Stimulated activated CD4-positive, alpha-beta T cell treated with anti-CD3 and anti-CD28 coated beads, Interleukin-15, amount 100 ng/mL, for 48 hours (primary cell): ENCODE measurements at regions not wholly inside any gene's neighbourhood (a gene's known extent, or its start where the extent isn't known, plus 50 kb on each side); places are given as distances from the start of the nearest gene placed in this dataset.
"Not testable (repeated sequence)": the region's sequence is repeated elsewhere in the genome, so short reads cannot be mapped to it uniquely, and the experiment has no call there.

Experiments
- DNase-seq, 2 donors: peaks; one replicate each; pipeline ENCODE4 v3.0.0-alpha.2; 2020; ENCODE audit warnings: low read depth in 2 of 2

GRCh38 chr21:23886828-23887724 is 1720.2 kb downstream of the MRPL39 start:
- DNase-seq, result no peak

GRCh38 chr21:23881783-23882182 is 1725.5 kb downstream of the MRPL39 start:
- no peak for DNase-seq

DNA sequence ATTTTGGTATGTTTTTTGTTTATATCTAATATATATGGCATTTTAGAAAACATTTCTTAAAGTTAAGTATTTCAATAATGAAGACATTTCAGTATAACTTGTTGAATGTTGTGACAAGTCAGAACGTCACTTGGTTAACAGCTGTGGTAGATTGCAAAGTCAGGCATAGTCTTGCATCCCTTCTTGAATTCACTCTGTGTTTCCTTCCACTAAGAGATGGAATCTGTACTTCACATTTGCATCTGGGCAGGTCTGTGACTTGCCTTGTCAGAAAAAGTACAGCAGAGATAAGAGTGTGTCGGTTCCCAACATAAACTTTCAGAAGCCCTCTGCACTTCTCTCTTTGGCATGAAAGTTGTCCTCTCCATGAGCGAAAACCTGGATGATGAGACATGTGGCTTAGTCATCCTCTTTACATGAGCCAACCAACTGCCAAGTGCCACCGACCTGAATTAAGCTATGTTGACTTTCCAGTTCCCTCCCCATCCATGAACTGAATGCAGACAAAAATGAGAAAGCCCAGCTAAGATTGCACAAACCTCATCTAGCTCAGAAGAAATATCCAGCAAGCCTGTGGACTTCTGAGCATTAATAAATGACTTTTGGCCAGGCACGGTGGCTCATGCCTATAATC is 1730.2 kb downstream of the MRPL39 start:
- no peak for DNase-seq

GRCh38 chr21:23874271-23874670 is 1733.0 kb downstream of the MRPL39 start:
- no peak for DNase-seq

DNA sequence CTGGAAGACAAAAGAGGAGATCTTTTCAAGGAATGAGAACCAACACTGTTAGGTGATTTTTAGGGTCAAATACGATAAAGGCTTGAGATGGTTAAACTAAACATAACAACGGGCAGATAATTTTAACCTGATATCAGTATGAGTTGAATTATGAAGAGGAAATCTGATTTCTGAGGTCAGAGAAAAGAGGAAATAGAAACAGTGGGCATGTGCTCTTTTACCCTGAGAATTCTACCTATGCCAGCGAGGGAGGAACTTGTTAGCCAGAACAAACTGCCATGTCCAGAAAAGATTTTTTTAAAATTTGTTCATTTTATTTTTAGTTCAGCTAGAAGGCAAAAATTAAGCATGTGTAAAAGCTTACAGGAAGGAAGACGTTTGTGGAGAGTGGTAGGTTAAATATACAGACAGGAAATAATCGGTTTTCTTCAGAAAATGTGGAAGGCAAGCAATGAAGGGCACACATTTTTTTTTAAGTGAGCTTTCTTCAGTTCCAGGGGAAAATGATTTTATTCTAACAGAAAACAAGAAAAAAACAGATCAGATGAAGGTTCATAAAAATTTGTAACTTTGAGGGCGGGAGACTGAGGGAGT is 1745.3 kb downstream of the MRPL39 start:
- no peak for DNase-seq

- DNase-seq, result no peak
Measured at GRCh38 chr21:23858878-23859277, 1748.4 kb downstream of the MRPL39 start.

- DNase-seq, result no peak
Measured at GRCh38 chr21:23853796-23854379, 1753.4 kb downstream of the MRPL39 start.

- DNase-seq, result no peak
Measured at GRCh38 chr21:23837564-23837963, 1769.7 kb downstream of the MRPL39 start.

DNA sequence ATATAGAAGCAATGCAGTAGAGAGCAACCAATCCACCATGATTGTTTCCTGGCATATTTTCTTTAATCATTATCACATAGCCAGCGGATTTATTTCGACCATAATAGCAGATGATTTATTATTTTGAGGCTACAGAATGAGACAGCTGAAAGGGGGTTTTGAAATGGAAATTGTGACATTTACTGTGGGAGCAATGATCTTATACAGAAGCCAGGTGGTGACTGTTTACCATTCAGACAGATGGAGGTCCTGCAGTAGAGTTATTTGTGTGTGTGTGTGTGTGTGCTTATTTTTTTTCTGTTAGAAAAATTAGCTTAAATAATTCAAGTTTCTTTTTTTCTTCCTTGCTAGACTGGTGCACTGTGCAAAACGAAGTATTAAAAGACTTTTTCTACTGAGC is 1784.5 kb downstream of the MRPL39 start:
- no peak for DNase-seq

GRCh38 chr21:23817337-23817736 is 1789.9 kb downstream of the MRPL39 start:
- no peak for DNase-seq

DNA sequence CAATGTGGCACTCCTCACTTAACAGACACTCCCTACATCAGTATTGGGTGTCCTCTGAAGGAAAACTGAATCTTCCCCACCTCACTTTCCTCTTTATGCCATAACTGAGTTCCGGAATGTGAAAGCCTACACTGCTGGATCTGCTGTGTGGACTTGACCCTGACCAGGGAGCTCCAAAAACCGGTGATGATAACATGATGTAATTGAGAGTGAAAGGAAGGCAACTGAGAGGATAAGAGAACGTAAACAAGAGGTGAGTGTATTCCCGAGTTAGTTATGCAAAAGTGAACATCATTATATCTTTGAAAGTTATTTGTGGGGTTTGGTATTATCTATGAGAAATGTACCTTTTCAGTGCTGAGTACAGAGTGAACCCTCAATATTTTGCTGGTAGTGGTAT is 1794.8 kb downstream of the MRPL39 start:
- no peak for DNase-seq

- DNase-seq, result no peak
Measured at GRCh38 chr21:23811805-23812204, 1795.5 kb downstream of the MRPL39 start.

DNA sequence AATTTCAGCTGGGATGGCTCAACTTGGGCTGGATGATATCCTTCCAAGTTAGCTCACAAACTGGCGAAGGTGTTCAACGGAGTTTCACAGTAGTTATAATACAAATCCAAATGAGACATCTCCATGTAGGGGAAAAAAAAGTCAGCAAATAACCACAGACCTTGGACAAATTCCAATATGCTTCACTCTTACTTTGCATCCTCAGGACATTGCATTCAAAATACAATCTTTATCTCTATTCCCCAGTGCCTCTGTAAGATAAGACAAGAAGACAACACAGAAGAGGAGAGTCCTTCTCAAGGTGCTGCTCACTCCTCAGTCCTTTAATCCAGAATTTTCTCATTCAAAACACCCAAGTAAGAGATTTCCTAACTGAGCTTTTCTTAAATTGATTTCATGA is 1797.7 kb downstream of the MRPL39 start:
- DNase-seq, result no peak

DNA sequence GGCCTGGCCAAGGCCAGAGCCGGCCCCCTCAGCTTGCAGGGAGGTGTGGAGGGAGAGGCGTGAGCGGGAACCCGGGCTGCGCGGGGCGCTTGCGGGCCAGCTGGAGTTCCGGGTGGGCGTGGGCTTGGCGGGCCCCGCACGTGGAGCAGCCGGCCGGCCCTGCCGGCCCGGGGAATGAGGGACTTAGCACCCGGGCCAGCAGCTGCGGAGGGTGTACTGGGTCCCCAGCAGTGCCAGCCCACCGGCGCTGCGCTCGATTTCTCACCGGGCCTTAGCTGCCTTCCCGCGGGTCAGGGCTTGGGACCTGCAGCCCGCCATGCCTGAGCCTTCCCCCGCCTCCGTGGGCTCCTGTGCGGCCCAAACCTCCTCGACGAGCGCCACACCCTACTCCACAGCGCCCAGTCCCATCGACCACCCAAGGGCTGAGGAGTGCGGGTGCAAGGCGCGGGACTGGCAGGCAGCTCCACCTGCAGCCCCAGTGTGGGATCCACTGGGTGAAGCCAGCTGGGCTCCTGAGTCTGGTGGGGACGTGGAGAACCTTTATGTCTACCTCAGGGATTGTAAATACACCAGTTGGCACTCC is 1800.2 kb downstream of the MRPL39 start:
- DNase-seq, result not testable (repeated sequence)

GRCh38 chr21:23804866-23805265 is 1802.4 kb downstream of the MRPL39 start:
- no peak for DNase-seq

GRCh38 chr21:23801292-23801691 is 1806.0 kb downstream of the MRPL39 start:
- DNase-seq, result no peak

DNA sequence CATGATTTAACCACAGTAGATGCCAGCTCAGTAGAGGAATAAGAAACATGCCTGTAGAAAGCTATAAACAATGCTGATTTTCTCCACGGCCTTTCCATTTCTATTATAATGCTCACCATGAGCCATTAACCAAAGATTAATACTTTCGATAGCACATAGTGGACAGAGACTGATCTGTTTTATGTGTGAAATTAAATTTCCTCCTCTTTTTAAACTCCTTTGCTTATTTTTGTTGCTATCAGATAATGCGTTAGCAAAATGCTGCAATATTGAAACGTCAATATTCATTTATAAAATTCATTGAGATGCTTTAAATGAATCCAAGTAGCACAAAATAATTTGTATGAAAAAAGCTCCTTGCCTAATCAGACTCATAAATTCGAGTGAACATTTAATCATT is 1807.9 kb downstream of the MRPL39 start:
- DNase-seq, result no peak

- no peak for DNase-seq
Measured at GRCh38 chr21:23792300-23792699, 1815.0 kb downstream of the MRPL39 start.

DNA sequence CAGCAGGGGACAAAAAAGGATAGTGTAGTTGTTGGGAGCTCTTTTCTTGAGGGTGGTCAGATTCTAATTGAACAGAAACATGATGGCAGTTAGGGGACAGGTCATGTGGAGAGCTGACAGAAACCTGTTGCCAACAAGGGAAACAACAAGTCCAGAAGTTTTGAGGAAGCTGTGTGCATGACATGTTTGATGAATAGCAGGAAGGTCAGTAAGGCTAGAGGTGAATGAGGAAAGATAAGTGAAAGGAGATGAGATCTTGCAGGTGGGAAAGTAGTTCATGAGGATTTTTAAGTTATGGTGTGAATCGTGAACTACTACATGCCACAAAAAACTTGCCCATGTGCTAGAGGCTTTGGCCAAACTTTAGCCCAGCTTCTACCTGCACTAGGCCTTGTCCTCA is 1817.4 kb downstream of the MRPL39 start:
- DNase-seq, result no peak

DNA sequence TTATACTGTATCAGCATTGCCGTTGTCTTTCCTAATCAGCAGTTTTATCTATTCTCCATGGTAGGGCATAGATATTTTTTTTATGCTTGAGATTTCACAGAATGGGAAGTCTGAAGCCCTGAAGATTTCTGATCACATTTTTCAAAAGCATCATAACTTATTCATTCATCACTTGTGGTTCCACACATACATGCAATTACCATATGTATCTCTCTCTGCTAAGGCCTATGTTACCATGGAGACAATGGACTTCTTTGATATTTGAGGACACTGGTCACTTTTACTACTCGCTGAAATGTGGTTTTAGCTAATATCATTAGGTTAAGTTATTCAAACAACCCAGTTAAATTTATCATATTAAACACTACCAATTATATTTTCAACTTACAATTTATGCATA is 1827.0 kb downstream of the MRPL39 start:
- DNase-seq, result no peak

DNA sequence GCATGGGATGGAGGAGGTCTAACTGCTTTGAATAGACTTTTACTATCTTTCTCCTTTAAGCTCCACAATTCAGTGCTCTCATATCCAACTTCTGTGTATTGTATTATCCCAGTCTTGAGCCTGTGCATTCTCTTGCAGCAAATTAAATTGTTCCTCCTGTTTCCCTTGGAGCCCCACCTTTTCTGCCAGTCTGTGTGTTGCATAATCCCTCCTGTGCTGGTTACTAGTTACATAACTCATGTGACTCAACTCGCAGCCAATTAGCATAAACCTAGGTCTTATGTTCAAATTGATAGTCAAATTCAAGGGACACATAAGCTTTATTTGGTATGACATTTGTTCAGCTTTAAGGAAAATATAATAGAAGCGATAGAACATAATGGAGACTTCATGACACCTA is 1863.5 kb downstream of the MRPL39 start:
- no peak for DNase-seq

DNA sequence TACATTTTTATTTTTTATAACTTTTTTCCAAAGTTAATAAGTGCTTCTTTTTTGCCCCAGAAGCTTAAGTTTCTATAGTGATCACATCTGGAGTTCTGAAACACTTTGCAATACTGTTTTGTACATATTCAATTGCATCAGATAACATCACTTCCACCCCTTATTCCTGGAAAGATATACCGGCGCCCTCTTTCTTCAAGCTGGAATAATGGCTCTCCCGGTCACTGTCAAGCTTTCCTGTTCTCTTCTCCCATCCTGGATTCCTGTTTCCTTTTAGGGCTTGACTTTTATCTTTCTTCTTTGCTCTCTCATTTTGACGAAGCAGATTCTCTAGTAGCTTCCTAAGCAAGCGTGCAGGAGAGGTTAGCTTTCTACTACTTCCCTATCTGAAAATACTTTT is 1866.8 kb downstream of the MRPL39 start:
- DNase-seq, result no peak
